Vagina (tissue), 2 donors: ENCODE measurements at regions not wholly inside any gene's neighbourhood (a gene's known extent, or its start where the extent isn't known, plus 50 kb on each side); places are given as distances from the start of the nearest gene placed in this dataset.

Experiments used
- CTCF ChIP-seq, 3 experiments: fragments of 450-650 bp in 2 of 3; fragments of 200-600 bp in 1 of 3; sonication (generic) in 1 of 3; IDR thresholded peaks; one replicate each; pipeline ENCODE4 v1.5.1; 2017 to 2019; ENCODE audit warnings: antibody characterized with exemption in 3 of 3, mild to moderate bottlenecking in 2 of 3, moderate library complexity in 2 of 3
- POLR2A ChIP-seq, 2 donors: fragments of 450-650 bp; IDR thresholded peaks; one replicate each; pipeline ENCODE4 v1.6.1; 2017; ENCODE audit warnings: antibody characterized with exemption in 2 of 2, mild to moderate bottlenecking in 2 of 2, moderate library complexity in 2 of 2
- POLR2AphosphoS5 ChIP-seq, 2 donors: sonication (generic); formaldehyde crosslinking; IDR thresholded peaks; one replicate each; pipeline ENCODE4 v1.9.0; 2017; ENCODE audit warnings: antibody characterized with exemption in 2 of 2, mild to moderate bottlenecking in 2 of 2, low read depth in 1 of 2; ENCODE audit not compliant: insufficient read depth in 1 of 2

DNA sequence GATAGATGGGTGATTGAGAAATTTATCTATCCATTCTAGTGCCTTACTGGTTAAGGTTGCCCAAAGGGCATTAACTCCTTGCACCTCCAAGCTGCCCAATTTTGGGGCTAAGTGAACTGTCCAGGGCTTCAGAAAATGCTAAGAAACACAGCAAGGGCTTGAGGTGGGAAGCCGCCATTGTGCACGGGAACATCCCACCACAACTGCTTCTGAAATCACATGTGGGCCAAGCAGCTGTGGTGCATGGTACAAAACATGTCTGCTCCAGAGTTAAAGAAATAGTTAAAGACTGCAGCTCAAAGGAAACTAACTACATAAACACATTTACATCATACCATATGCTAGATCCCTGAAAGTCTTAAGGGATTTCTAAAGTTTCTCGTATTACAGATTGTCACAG, 144.3 kb upstream of the NDST3 start:
- no peak for TF ChIP-seq POLR2A (IDR thresholded peaks at IDR 0.05)
- no peak for TF ChIP-seq CTCF (IDR thresholded peaks at IDR 0.05)
- TF ChIP-seq POLR2AphosphoS5 (IDR thresholded peaks at IDR 0.05; ENCODE audit: insufficient read depth in 1 of 2, low read depth in 1 of 2): no peak
